GM12878 (cell line): ENCODE measurements at regions not wholly inside any gene's neighbourhood (a gene's known extent, or its start where the extent isn't known, plus 50 kb on each side); places are given as distances from the start of the nearest gene placed in this dataset.

Experiments used
- ATAC-seq: fragments of 200-7000 bp; cut with Tn5 transposase; 3 replicates; pipeline ENCODE4 v1.9.1; 2020; ENCODE audit warnings: mild to moderate bottlenecking, moderate library complexity
- BruUV-seq: library from RNA; stranded (reverse); fragments of 400-500 nt; replicated peaks from 2 replicates; lab custom pipeline; 2021; lab: Mats Ljungman, UMichigan
- CTCF ChIA-PET: fragments of 300-600 bp; sonication (Branson Sonifier 250); formaldehyde crosslinking; extraction: SDS; loops from one replicate; lab custom pipeline; 2021; ENCODE audit warnings: inconsistent platforms; lab: Yijun Ruan, JAX
- POLR2A ChIA-PET: fragments of 350-600 bp; formaldehyde crosslinking; extraction: SDS; loops from one replicate; lab custom pipeline; 2021; ENCODE audit warnings: inconsistent platforms; lab: Charles Lee
- RAD21 ChIA-PET: fragments of 300-600 bp; sonication (Branson Sonifier 250); formaldehyde crosslinking; loops from one replicate; lab custom pipeline; 2023; ENCODE audit warnings: antibody characterized with exemption; ENCODE audit not compliant: unreplicated experiment; lab: Charles Lee
- SMC1A ChIA-PET: fragments of 300-600 bp; sonication (Branson Sonifier 250); formaldehyde crosslinking; loops from one replicate; lab custom pipeline; 2023; ENCODE audit not compliant: unreplicated experiment, uncharacterized antibody; lab: Charles Lee
- DNase-seq: peaks from one replicate; pipeline ENCODE4 v3.0.0-alpha.2; 2011; ENCODE audit warnings: low read depth, low spot score
- FAIRE-seq: peaks from 3 replicates; lab custom pipeline; 2011; peaks lifted over from hg19 to GRCh38; lab: Jason Lieb, UNC
- H2AFZ ChIP-seq: 2 replicates; pipeline ENCODE4 v1.6.0; 2011; ENCODE audit warnings: low read depth, low read length, control low read depth; ENCODE audit not compliant: control insufficient read depth
- H3K27ac ChIP-seq: 2 replicates; pipeline ENCODE4 v1.5.1; 2011; ENCODE audit warnings: control low read depth; ENCODE audit not compliant: control insufficient read depth, insufficient read depth
- H3K27me3 ChIP-seq, 2 experiments: replicated peaks in 1 of 2; 2 replicates each; pipeline versions ENCODE4 v1.6.0 to v1.6.1; 2011; ENCODE audit warnings: low read length in 1 of 2; ENCODE audit not compliant: control insufficient read depth in 2 of 2, insufficient read depth in 2 of 2
- H3K36me3 ChIP-seq, 2 experiments: 2 replicates each; pipeline ENCODE4 v1.5.1; 2011; ENCODE audit warnings: low read length in 1 of 2; ENCODE audit not compliant: control insufficient read depth in 2 of 2, insufficient read depth in 2 of 2
- H3K4me1 ChIP-seq: 2 replicates; pipeline ENCODE4 v1.6.1; 2011; ENCODE audit warnings: mild to moderate bottlenecking, low read length, moderate library complexity, mixed read lengths; ENCODE audit not compliant: control insufficient read depth, insufficient read depth
- H3K4me2 ChIP-seq: 2 replicates; pipeline ENCODE4 v1.6.0; 2011; ENCODE audit warnings: control low read depth; ENCODE audit not compliant: control insufficient read depth, insufficient read depth
- H3K4me3 ChIP-seq: fragments of 200-600 bp; sonication (generic); 2 replicates; pipeline ENCODE4 v1.5.1; 2016
- H3K79me2 ChIP-seq: 2 replicates; pipeline ENCODE4 v1.6.0; 2011; ENCODE audit warnings: low read length; ENCODE audit not compliant: control insufficient read depth, insufficient read depth
- H3K9ac ChIP-seq: 2 replicates; pipeline ENCODE4 v1.8.0; 2011; ENCODE audit warnings: low read length, control low read depth, mixed read lengths; ENCODE audit not compliant: control insufficient read depth, insufficient read depth
- H3K9me3 ChIP-seq: replicated peaks from 3 replicates; pipeline ENCODE4 v1.5.1; 2011; ENCODE audit warnings: mild to moderate bottlenecking, low read length; ENCODE audit not compliant: control insufficient read depth, insufficient read depth
- H4K20me1 ChIP-seq: 2 replicates; pipeline ENCODE4 v1.6.0; 2011; ENCODE audit not compliant: control insufficient read depth, insufficient read depth
- ATF2 ChIP-seq: IDR thresholded peaks from 2 replicates; pipeline ENCODE4 v1.6.1; 2012; ENCODE audit warnings: low read length, inconsistent platforms
- BCL3 ChIP-seq: IDR thresholded peaks from 2 replicates; pipeline ENCODE4 v1.6.1; 2011; ENCODE audit warnings: borderline replicate concordance, low read depth, mild to moderate bottlenecking, moderate library complexity, low read length; ENCODE audit not compliant: insufficient read depth, poor library complexity, severe bottlenecking
- CREB1 ChIP-seq: IDR thresholded peaks from 2 replicates; pipeline ENCODE4 v1.6.1; 2012; ENCODE audit warnings: low read depth, mild to moderate bottlenecking, inconsistent platforms
- EP300 ChIP-seq, 2 experiments: fragments of 150-350 bp in 1 of 2; IDR thresholded peaks; 2 replicates each; pipeline ENCODE4 v1.6.1; 2011 to 2012; ENCODE audit warnings: low read depth in 2 of 2, low read length in 2 of 2, borderline replicate concordance in 1 of 2, improper control_type of control experiment in 1 of 2, inconsistent platforms in 1 of 2; ENCODE audit not compliant: control insufficient read depth in 1 of 2
- HCFC1 ChIP-seq: fragments of 150-350 bp; IDR thresholded peaks from 2 replicates; pipeline ENCODE4 v1.6.1; 2014; ENCODE audit warnings: low read length
- IRF4 ChIP-seq: IDR thresholded peaks from 2 replicates; pipeline ENCODE4 v1.6.1; 2011; ENCODE audit warnings: low read depth, low read length
- MLLT1 ChIP-seq: fragments of 450-650 bp; IDR thresholded peaks from 2 replicates; pipeline ENCODE4 v1.6.1; 2016; ENCODE audit warnings: mild to moderate bottlenecking
- NR2C2 ChIP-seq: IDR thresholded peaks from 2 replicates; pipeline ENCODE4 v1.6.1; 2011; ENCODE audit warnings: borderline replicate concordance, low read depth; ENCODE audit not compliant: control insufficient read depth, insufficient read length
- RUNX3 ChIP-seq: IDR thresholded peaks from 2 replicates; pipeline ENCODE4 v1.6.1; 2012; ENCODE audit warnings: low read length, inconsistent platforms
- SIX5 ChIP-seq: IDR thresholded peaks from 2 replicates; pipeline ENCODE4 v1.6.1; 2011; ENCODE audit warnings: mild to moderate bottlenecking, low read depth, low read length, moderate library complexity; ENCODE audit not compliant: severe bottlenecking
- USF1 ChIP-seq: IDR thresholded peaks from 2 replicates; pipeline ENCODE4 v1.6.1; 2011; ENCODE audit warnings: borderline replicate concordance, low read depth, mild to moderate bottlenecking, moderate library complexity, mixed read lengths, low read length; ENCODE audit not compliant: insufficient read depth; ENCODE audit errors: extremely low read length
- USF2 ChIP-seq: IDR thresholded peaks from 2 replicates; pipeline ENCODE4 v1.6.1; 2011; ENCODE audit warnings: low read depth, low read length, improper control_type of control experiment, borderline replicate concordance
- WRNIP1 ChIP-seq: IDR thresholded peaks from 2 replicates; pipeline ENCODE4 v1.6.1; 2011; ENCODE audit warnings: low read depth, low read length, improper control_type of control experiment, borderline replicate concordance
- ZNF687 ChIP-seq: fragments of 450-650 bp; IDR thresholded peaks from 2 replicates; pipeline ENCODE4 v1.6.1; 2017; ENCODE audit warnings: mild to moderate bottlenecking, moderate library complexity
- WGBS: methylation state at CpG from one replicate; pipeline ENCODE4 v1.1.6; 2016; ENCODE audit warnings: low lambda C conversion rate; ENCODE audit not compliant: insufficient replicate concordance, insufficient coverage; ENCODE audit errors: missing lambda C conversion rate; 5-methylcytosine and 5-hydroxymethylcytosine counted together
- in situ Hi-C: fragments of 300-500 bp; cut with MboI; formaldehyde crosslinking; loops from 9 replicates; pipeline ENCODE4 v1.14.3; 2018; ENCODE audit warnings: mixed read lengths
- intact Hi-C: fragments of 100-400 bp; cut with micrococcal nuclease; formaldehyde crosslinking; loops from one replicate; pipeline ENCODE4 v1.14.2; 2022; ENCODE audit not compliant: unreplicated experiment

GRCh38 chr9:78510035-78510434 lies 213.1 kb downstream of the PSAT1 start:
- H3K4me2 ChIP-seq = no peak overlapping the region
- H3K4me1 ChIP-seq = no peaks in the 10 kb centered on the region
- ChIA-PET CTCF (no interaction called here), SMC1A (no interaction called here), RAD21 (interaction anchor here (0.6 kb wide), 1 partner anchor 96 kb away, joined by 3 read pairs; no protein-coding TSS in a partner anchor), POLR2A (no interaction called here)
- no peak overlapping the region for H3K9ac ChIP-seq
- BruUV-seq = no TSS peak
- intact Hi-C loops = no loop called here
- no peak overlapping the region for H3K27ac ChIP-seq
- no peaks in the 10 kb centered on the region for H3K36me3 ChIP-seq
- DNase-seq (no peak), ATAC-seq (no peak), FAIRE-seq (no peak)
- no peaks in the 10 kb centered on the region for H3K27me3 ChIP-seq
- no peaks in the 10 kb centered on the region for H4K20me1 ChIP-seq
- in situ Hi-C loops = no loop called here
- H3K79me2 ChIP-seq = no peaks in the 10 kb centered on the region
- WGBS = 40% methylated on average over 4 of the region's 4 CpGs
- H3K9me3 ChIP-seq = no peaks in the 10 kb centered on the region
- H3K4me3 ChIP-seq = no peak overlapping the region
- H2AFZ ChIP-seq = no peak overlapping the region
- no peak for TF ChIP-seq RUNX3
- no peak for TF ChIP-seq MLLT1
- TF ChIP-seq IRF4 = no peak
- TF ChIP-seq WRNIP1 = no peak
- no peak for TF ChIP-seq HCFC1
- no peak for TF ChIP-seq USF2
- TF ChIP-seq USF1 = no peak
- no peak for TF ChIP-seq ATF2
- TF ChIP-seq BCL3 = no peak
- no peak for TF ChIP-seq EP300 (IDR thresholded peaks at IDR 0.05; ENCODE audit: borderline replicate concordance in 1 of 2, control insufficient read depth in 1 of 2, low read depth in 2 of 2, low read length in 2 of 2)
- TF ChIP-seq ZNF687 = no peak
- no peak for TF ChIP-seq SIX5
- no peak for TF ChIP-seq CREB1
- TF ChIP-seq NR2C2 = no peak
